Thymus (tissue), 11 donors: ENCODE measurements at regions not wholly inside any gene's neighbourhood (a gene's known extent, or its start where the extent isn't known, plus 50 kb on each side); places are given as distances from the start of the nearest gene placed in this dataset.

Experiments used
- DNase-seq, 9 donors: peaks; one replicate each; pipeline ENCODE4 v3.0.0-alpha.2; 2013; ENCODE audit warnings: low spot score in 9 of 9, low read depth in 6 of 9, missing footprints in 1 of 9
- H3K27ac ChIP-seq, 2 donors: one replicate each; pipeline ENCODE4 v1.5.1; 2013; ENCODE audit warnings: control low read depth in 1 of 2, low read depth in 1 of 2, low read length in 1 of 2, mild to moderate bottlenecking in 1 of 2, moderate library complexity in 1 of 2
- H3K27me3 ChIP-seq, 2 donors: one replicate each; pipeline ENCODE4 v1.5.1; 2013; ENCODE audit warnings: low read length in 1 of 2; ENCODE audit not compliant: control insufficient read depth in 2 of 2, insufficient read depth in 1 of 2
- H3K36me3 ChIP-seq, 2 donors: one replicate each; pipeline ENCODE4 v1.5.1; 2013; ENCODE audit warnings: low read length in 1 of 2, mild to moderate bottlenecking in 1 of 2, moderate library complexity in 1 of 2; ENCODE audit not compliant: control insufficient read depth in 2 of 2, insufficient read depth in 2 of 2
- H3K4me1 ChIP-seq, 2 donors: one replicate each; pipeline ENCODE4 v1.5.1; 2013; ENCODE audit warnings: low read length in 2 of 2; ENCODE audit not compliant: control insufficient read depth in 2 of 2, insufficient read depth in 2 of 2
- H3K4me3 ChIP-seq, 2 donors: one replicate each; pipeline ENCODE4 v1.5.1; 2013; ENCODE audit warnings: low read length in 2 of 2, control low read depth in 1 of 2, mild to moderate bottlenecking in 1 of 2
- H3K9me3 ChIP-seq, 2 donors: one replicate each; pipeline ENCODE4 v1.5.1; 2013; ENCODE audit warnings: low read length in 1 of 2, mild to moderate bottlenecking in 1 of 2; ENCODE audit not compliant: control insufficient read depth in 2 of 2, insufficient read depth in 1 of 2
- WGBS: extraction: QIAGEN DNeasy Blood & Tissue Kit; methylation state at CpG from one replicate; pipeline ENCODE4 v1.1.7; 2013; 5-methylcytosine and 5-hydroxymethylcytosine counted together
- donor health status: healthy.

GRCh38 chr5:29001666-29002065 lies 1963.3 kb upstream of the CDH9 start:
- Histone ChIP-seq H3K27me3 (no peaks in the 10 kb centered on the region), H3K36me3 (no peaks in the 10 kb centered on the region), H3K4me1 (no peaks in the 10 kb centered on the region), H3K4me3 (no peak overlapping the region), H3K9me3 (no peaks in the 10 kb centered on the region), H3K27ac (no peak overlapping the region)
- no peak for DNase-seq
- WGBS: 90% methylated on average over 3 of the region's 3 CpGs

- Histone ChIP-seq H3K27ac (no peak overlapping the region), H3K27me3 (no peaks in the 10 kb centered on the region), H3K9me3 (peaks cover 0 to 3% of the 10 kb centered on the region in 2 donors), H3K4me3 (no peak overlapping the region), H3K36me3 (no peaks in the 10 kb centered on the region), H3K4me1 (no peaks in the 10 kb centered on the region)
- DNase-seq: no peak
- WGBS: 87% methylated on average over 2 of the region's 2 CpGs
Measured at GRCh38 chr5:28984639-28985038, 1946.3 kb upstream of the CDH9 start.

GRCh38 chr5:28975508-28975907 lies 1937.1 kb upstream of the CDH9 start:
- H3K27ac ChIP-seq: no peak overlapping the region
- no peak for DNase-seq
- no peaks in the 10 kb centered on the region for H3K4me1 ChIP-seq
- no peak overlapping the region for H3K4me3 ChIP-seq
- WGBS: 95% methylated on average over 2 of the region's 2 CpGs
- no peaks in the 10 kb centered on the region for H3K27me3 ChIP-seq
- no peaks in the 10 kb centered on the region for H3K36me3 ChIP-seq
- H3K9me3 ChIP-seq: peaks cover 0 to 5% of the 10 kb centered on the region in 2 donors

- H3K4me3 ChIP-seq: no peak overlapping the region
- H3K4me1 ChIP-seq: no peaks in the 10 kb centered on the region
- peaks cover 2 to 8% of the 10 kb centered on the region in 2 donors for H3K9me3 ChIP-seq
- 67% methylated on average over 3 of the region's 3 CpGs for WGBS
- no peak overlapping the region for H3K27ac ChIP-seq
- no peaks in the 10 kb centered on the region for H3K36me3 ChIP-seq
- H3K27me3 ChIP-seq: no peaks in the 10 kb centered on the region
- DNase-seq: no peak
Measured at GRCh38 chr5:28967848-28968247, 1929.5 kb upstream of the CDH9 start.

GRCh38 chr5:28961816-28962215 lies 1923.4 kb upstream of the CDH9 start:
- peaks cover 0 to 3% of the 10 kb centered on the region in 2 donors for H3K9me3 ChIP-seq

GRCh38 chr5:28958581-28958980 lies 1920.2 kb upstream of the CDH9 start:
- Histone ChIP-seq H3K4me3 (no peak overlapping the region), H3K36me3 (no peaks in the 10 kb centered on the region), H3K27me3 (no peaks in the 10 kb centered on the region), H3K27ac (no peak overlapping the region), H3K4me1 (no peaks in the 10 kb centered on the region), H3K9me3 (no peaks in the 10 kb centered on the region)
- WGBS: 98% methylated on average over 2 of the region's 2 CpGs
- no peak for DNase-seq

More at GRCh38 chr5:28961816-28962215, 1923.4 kb upstream of the CDH9 start:
- no peaks in the 10 kb centered on the region for H3K36me3 ChIP-seq
- H3K4me1 ChIP-seq: no peaks in the 10 kb centered on the region
- H3K4me3 ChIP-seq: no peak overlapping the region
- DNase-seq: no peak
- no peaks in the 10 kb centered on the region for H3K27me3 ChIP-seq
- H3K27ac ChIP-seq: no peak overlapping the region

- no peak overlapping the region for H3K27ac ChIP-seq
- no peak overlapping the region for H3K4me3 ChIP-seq
- no peak for DNase-seq
- no peaks in the 10 kb centered on the region for H3K4me1 ChIP-seq
- no peaks in the 10 kb centered on the region for H3K36me3 ChIP-seq
- H3K27me3 ChIP-seq: no peaks in the 10 kb centered on the region
- H3K9me3 ChIP-seq: no peaks in the 10 kb centered on the region
Measured at GRCh38 chr5:28957450-28957849, 1919.1 kb upstream of the CDH9 start.

- WGBS: 94% methylated on average over 4 of the region's 4 CpGs
- Histone ChIP-seq H3K4me1 (no peaks in the 10 kb centered on the region), H3K4me3 (no peak overlapping the region), H3K27ac (no peak overlapping the region), H3K27me3 (no peaks in the 10 kb centered on the region), H3K36me3 (no peaks in the 10 kb centered on the region), H3K9me3 (no peaks in the 10 kb centered on the region)
- no peak for DNase-seq
Measured at GRCh38 chr5:28954074-28954473, 1915.7 kb upstream of the CDH9 start.

GRCh38 chr5:28947865-28948264 lies 1909.5 kb upstream of the CDH9 start:
- no peak overlapping the region for H3K27ac ChIP-seq
- no peaks in the 10 kb centered on the region for H3K4me1 ChIP-seq
- 85% methylated on average over 2 of the region's 2 CpGs for whole genome bisulfite sequencing
- no peaks in the 10 kb centered on the region for H3K36me3 ChIP-seq
- no peak for DNase-seq
- H3K4me3 ChIP-seq: no peak overlapping the region
- no peaks in the 10 kb centered on the region for H3K9me3 ChIP-seq
- no peaks in the 10 kb centered on the region for H3K27me3 ChIP-seq

GRCh38 chr5:28945859-28946258 lies 1907.5 kb upstream of the CDH9 start:
- Histone ChIP-seq H3K4me3 (no peak overlapping the region), H3K4me1 (no peaks in the 10 kb centered on the region), H3K9me3 (peaks cover 0 to 15% of the 10 kb centered on the region in 2 donors), H3K36me3 (no peaks in the 10 kb centered on the region), H3K27ac (no peak overlapping the region), H3K27me3 (no peaks in the 10 kb centered on the region)
- DNase-seq: no peak
